ENCODE measurements at regions not wholly inside any gene's neighbourhood (a gene's known extent, or its start where the extent isn't known, plus 50 kb on each side); places are given as distances from the start of the nearest gene placed in this dataset.

GRCh38 chr21:17435565-17436543, 77.0 kb upstream of the CXADR start:
- no peak overlapping the region for H3K27ac ChIP-seq (ENCODE audit: low read depth, low read length)

GRCh38 chr21:17436626-17437111, 76.2 kb upstream of the CXADR start:
- no peak overlapping the region for H3K27ac ChIP-seq (ENCODE audit: low read depth, low read length)
- H3K4me1 ChIP-seq (ENCODE audit: control insufficient read depth in 1 of 2, insufficient read depth in 2 of 2, low read length in 2 of 2), result peaks cover 5 to 6% of the 10 kb centered on the region in 2 donors
- H3K4me3 ChIP-seq (ENCODE audit: low read depth in 1 of 2, low read length in 2 of 2), result no peak overlapping the region
- no peaks in the 10 kb centered on the region for H3K36me3 ChIP-seq (ENCODE audit: control insufficient read depth in 1 of 2, insufficient read depth in 2 of 2, low read length in 2 of 2)
- no peaks in the 10 kb centered on the region for H3K27me3 ChIP-seq (ENCODE audit: control insufficient read depth in 1 of 2, insufficient read depth in 2 of 2, low read length in 2 of 2)
- no peaks in the 10 kb centered on the region for H3K9me3 ChIP-seq (ENCODE audit: control insufficient read depth in 1 of 2, low read length in 2 of 2)
- no peak overlapping the region for H3K9ac ChIP-seq (ENCODE audit: low read depth in 1 of 2, low read length in 2 of 2)

More at GRCh38 chr21:17435565-17436543, 77.0 kb upstream of the CXADR start:
- Histone ChIP-seq H3K9me3 (ENCODE audit: control insufficient read depth in 1 of 2, low read length in 2 of 2) (no peaks in the 10 kb centered on the region), H3K4me1 (ENCODE audit: control insufficient read depth in 1 of 2, insufficient read depth in 2 of 2, low read length in 2 of 2) (peaks cover 0 to 6% of the 10 kb centered on the region in 2 donors), H3K4me3 (ENCODE audit: low read depth in 1 of 2, low read length in 2 of 2) (no peak overlapping the region), H3K36me3 (ENCODE audit: control insufficient read depth in 1 of 2, insufficient read depth in 2 of 2, low read length in 2 of 2) (no peaks in the 10 kb centered on the region), H3K27me3 (ENCODE audit: control insufficient read depth in 1 of 2, insufficient read depth in 2 of 2, low read length in 2 of 2) (no peaks in the 10 kb centered on the region), H3K9ac (ENCODE audit: low read depth in 1 of 2, low read length in 2 of 2) (no peak overlapping the region)

GRCh38 chr21:17438635-17439034, 74.2 kb upstream of the CXADR start:
- H3K9me3 ChIP-seq (ENCODE audit: control insufficient read depth in 1 of 2, low read length in 2 of 2), result no peaks in the 10 kb centered on the region
- H3K4me3 ChIP-seq (ENCODE audit: low read depth in 1 of 2, low read length in 2 of 2), result no peak overlapping the region
- no peak overlapping the region for H3K27ac ChIP-seq (ENCODE audit: low read depth, low read length)
- H3K36me3 ChIP-seq (ENCODE audit: control insufficient read depth in 1 of 2, insufficient read depth in 2 of 2, low read length in 2 of 2), result no peaks in the 10 kb centered on the region
- no peak overlapping the region for H3K9ac ChIP-seq (ENCODE audit: low read depth in 1 of 2, low read length in 2 of 2)
- H3K27me3 ChIP-seq (ENCODE audit: control insufficient read depth in 1 of 2, insufficient read depth in 2 of 2, low read length in 2 of 2), result no peaks in the 10 kb centered on the region
- H3K4me1 ChIP-seq (ENCODE audit: control insufficient read depth in 1 of 2, insufficient read depth in 2 of 2, low read length in 2 of 2), result peaks cover 5 to 6% of the 10 kb centered on the region in 2 donors

- H3K4me1 ChIP-seq (ENCODE audit: control insufficient read depth in 1 of 2, insufficient read depth in 2 of 2, low read length in 2 of 2), result peaks cover 5 to 6% of the 10 kb centered on the region in 2 donors
- H3K27me3 ChIP-seq (ENCODE audit: control insufficient read depth in 1 of 2, insufficient read depth in 2 of 2, low read length in 2 of 2), result no peaks in the 10 kb centered on the region
- no peaks in the 10 kb centered on the region for H3K9me3 ChIP-seq (ENCODE audit: control insufficient read depth in 1 of 2, low read length in 2 of 2)
- H3K4me3 ChIP-seq (ENCODE audit: low read depth in 1 of 2, low read length in 2 of 2), result no peak overlapping the region
- H3K9ac ChIP-seq (ENCODE audit: low read depth in 1 of 2, low read length in 2 of 2), result no peak overlapping the region
- no peaks in the 10 kb centered on the region for H3K36me3 ChIP-seq (ENCODE audit: control insufficient read depth in 1 of 2, insufficient read depth in 2 of 2, low read length in 2 of 2)
- H3K27ac ChIP-seq (ENCODE audit: low read depth, low read length), result no peak overlapping the region
These were observed 71.9 kb upstream of the CXADR start for GRCh38 chr21:17440969-17441368.

- Histone ChIP-seq H3K9me3 (ENCODE audit: control insufficient read depth in 1 of 2, low read length in 2 of 2) (no peaks in the 10 kb centered on the region), H3K27ac (ENCODE audit: low read depth, low read length) (no peak overlapping the region), H3K4me1 (ENCODE audit: control insufficient read depth in 1 of 2, insufficient read depth in 2 of 2, low read length in 2 of 2) (peaks cover 5% of the 10 kb centered on the region in 2 donors)
These were observed 71.5 kb upstream of the CXADR start for GRCh38 chr21:17441370-17441769.

GRCh38 chr21:17442165-17442564, 70.7 kb upstream of the CXADR start:
- H3K36me3 ChIP-seq (ENCODE audit: control insufficient read depth in 1 of 2, insufficient read depth in 2 of 2, low read length in 2 of 2), result no peaks in the 10 kb centered on the region
- no peaks in the 10 kb centered on the region for H3K9me3 ChIP-seq (ENCODE audit: control insufficient read depth in 1 of 2, low read length in 2 of 2)
- peaks cover 0 to 5% of the 10 kb centered on the region in 2 donors for H3K4me1 ChIP-seq (ENCODE audit: control insufficient read depth in 1 of 2, insufficient read depth in 2 of 2, low read length in 2 of 2)
- H3K4me3 ChIP-seq (ENCODE audit: low read depth in 1 of 2, low read length in 2 of 2), result no peak overlapping the region
- no peak overlapping the region for H3K27ac ChIP-seq (ENCODE audit: low read depth, low read length)
- H3K27me3 ChIP-seq (ENCODE audit: control insufficient read depth in 1 of 2, insufficient read depth in 2 of 2, low read length in 2 of 2), result no peaks in the 10 kb centered on the region
- no peak overlapping the region for H3K9ac ChIP-seq (ENCODE audit: low read depth in 1 of 2, low read length in 2 of 2)

More at GRCh38 chr21:17441370-17441769, 71.5 kb upstream of the CXADR start:
- Histone ChIP-seq H3K9ac (ENCODE audit: low read depth in 1 of 2, low read length in 2 of 2) (no peak overlapping the region), H3K36me3 (ENCODE audit: control insufficient read depth in 1 of 2, insufficient read depth in 2 of 2, low read length in 2 of 2) (no peaks in the 10 kb centered on the region), H3K27me3 (ENCODE audit: control insufficient read depth in 1 of 2, insufficient read depth in 2 of 2, low read length in 2 of 2) (no peaks in the 10 kb centered on the region), H3K4me3 (ENCODE audit: low read depth in 1 of 2, low read length in 2 of 2) (no peak overlapping the region)

GRCh38 chr21:17444828-17445227, 68.0 kb upstream of the CXADR start:
- Histone ChIP-seq H3K27me3 (ENCODE audit: control insufficient read depth in 1 of 2, insufficient read depth in 2 of 2, low read length in 2 of 2) (no peaks in the 10 kb centered on the region), H3K27ac (ENCODE audit: low read depth, low read length) (no peak overlapping the region), H3K9me3 (ENCODE audit: control insufficient read depth in 1 of 2, low read length in 2 of 2) (no peaks in the 10 kb centered on the region), H3K36me3 (ENCODE audit: control insufficient read depth in 1 of 2, insufficient read depth in 2 of 2, low read length in 2 of 2) (no peaks in the 10 kb centered on the region), H3K9ac (ENCODE audit: low read depth in 1 of 2, low read length in 2 of 2) (no peak overlapping the region), H3K4me3 (ENCODE audit: low read depth in 1 of 2, low read length in 2 of 2) (no peak overlapping the region), H3K4me1 (ENCODE audit: control insufficient read depth in 1 of 2, insufficient read depth in 2 of 2, low read length in 2 of 2) (peaks cover 0 to 5% of the 10 kb centered on the region in 2 donors)

GRCh38 chr21:17446737-17447136, 66.1 kb upstream of the CXADR start:
- no peak overlapping the region for H3K9ac ChIP-seq (ENCODE audit: low read depth in 1 of 2, low read length in 2 of 2)
- no peaks in the 10 kb centered on the region for H3K9me3 ChIP-seq (ENCODE audit: control insufficient read depth in 1 of 2, low read length in 2 of 2)
- no peaks in the 10 kb centered on the region for H3K27me3 ChIP-seq (ENCODE audit: control insufficient read depth in 1 of 2, insufficient read depth in 2 of 2, low read length in 2 of 2)
- no peak overlapping the region for H3K4me3 ChIP-seq (ENCODE audit: low read depth in 1 of 2, low read length in 2 of 2)
- H3K36me3 ChIP-seq (ENCODE audit: control insufficient read depth in 1 of 2, insufficient read depth in 2 of 2, low read length in 2 of 2), result no peaks in the 10 kb centered on the region
- no peaks in the 10 kb centered on the region for H3K4me1 ChIP-seq (ENCODE audit: control insufficient read depth in 1 of 2, insufficient read depth in 2 of 2, low read length in 2 of 2)
- no peak overlapping the region for H3K27ac ChIP-seq (ENCODE audit: low read depth, low read length)

GRCh38 chr21:17449701-17450100, 63.1 kb upstream of the CXADR start:
- Histone ChIP-seq H3K9me3 (ENCODE audit: control insufficient read depth in 1 of 2, low read length in 2 of 2) (no peaks in the 10 kb centered on the region), H3K4me1 (ENCODE audit: control insufficient read depth in 1 of 2, insufficient read depth in 2 of 2, low read length in 2 of 2) (no peaks in the 10 kb centered on the region), H3K27ac (ENCODE audit: low read depth, low read length) (no peak overlapping the region), H3K9ac (ENCODE audit: low read depth in 1 of 2, low read length in 2 of 2) (no peak overlapping the region), H3K36me3 (ENCODE audit: control insufficient read depth in 1 of 2, insufficient read depth in 2 of 2, low read length in 2 of 2) (no peaks in the 10 kb centered on the region), H3K27me3 (ENCODE audit: control insufficient read depth in 1 of 2, insufficient read depth in 2 of 2, low read length in 2 of 2) (no peaks in the 10 kb centered on the region), H3K4me3 (ENCODE audit: low read depth in 1 of 2, low read length in 2 of 2) (no peak overlapping the region)

- Histone ChIP-seq H3K27ac (ENCODE audit: low read depth, low read length) (no peak overlapping the region), H3K27me3 (ENCODE audit: control insufficient read depth in 1 of 2, insufficient read depth in 2 of 2, low read length in 2 of 2) (no peaks in the 10 kb centered on the region), H3K4me1 (ENCODE audit: control insufficient read depth in 1 of 2, insufficient read depth in 2 of 2, low read length in 2 of 2) (no peaks in the 10 kb centered on the region), H3K9me3 (ENCODE audit: control insufficient read depth in 1 of 2, low read length in 2 of 2) (no peaks in the 10 kb centered on the region), H3K9ac (ENCODE audit: low read depth in 1 of 2, low read length in 2 of 2) (no peak overlapping the region), H3K4me3 (ENCODE audit: low read depth in 1 of 2, low read length in 2 of 2) (no peak overlapping the region), H3K36me3 (ENCODE audit: control insufficient read depth in 1 of 2, insufficient read depth in 2 of 2, low read length in 2 of 2) (no peaks in the 10 kb centered on the region)
These were observed 61.4 kb upstream of the CXADR start for GRCh38 chr21:17451364-17451891.

Data from duodenal mucosa (tissue), 2 donors.